ENCODE measurements at regions not wholly inside any gene's neighbourhood (a gene's known extent, or its start where the extent isn't known, plus 50 kb on each side); places are given as distances from the start of the nearest gene placed in this dataset.
A peak's percentile ranks its signal among the peaks of the same experiment; 100 is the strongest.

- Histone ChIP-seq H3K27ac (no peak overlapping the region), H2AFZ (no peak overlapping the region), H3K36me3 (ENCODE audit: low read depth) (no peaks in the 10 kb centered on the region), H3K4me1 (ENCODE audit: insufficient read depth) (no peaks in the 10 kb centered on the region), H3K4me3 (no peak overlapping the region), H3K27me3 (replicated peaks; ENCODE audit: insufficient read depth) (no peaks in the 10 kb centered on the region), H3K9me3 (ENCODE audit: low read depth) (no peaks in the 10 kb centered on the region), H3K79me2 (ENCODE audit: insufficient read depth) (no peaks in the 10 kb centered on the region), H3K4me2 (ENCODE audit: unreplicated experiment) (no peak overlapping the region), H3F3A (ENCODE audit: insufficient read depth) (no peaks in the 10 kb centered on the region), H3K9ac (no peak overlapping the region), H4K20me1 (ENCODE audit: insufficient read depth) (no peaks in the 10 kb centered on the region), H3K9me2 (ENCODE audit: insufficient read depth) (no peaks in the 10 kb centered on the region)
- TF ChIP-seq EZH2phosphoT487 (IDR thresholded peaks at IDR 0.05; ENCODE audit: insufficient read depth, low read depth) (no peak), EZH2 (IDR thresholded peaks at IDR 0.05; ENCODE audit: insufficient read depth, poor library complexity, severe bottlenecking) (no peak)
- in situ Hi-C loops (cut with MboI): no loop called here
- DNase-seq: no peak
- WGBS, 2 experiments (ENCODE audit: low coverage in 1 of 2, low lambda C conversion rate in 2 of 2, missing lambda C conversion rate in 2 of 2): 58 to 60% methylated on average over 3 of the region's 3 CpGs
Observed at GRCh38 chr5:163908253-163908652, 402.8 kb downstream of the MAT2B start.

GRCh38 chr5:163910226-163910625 is 404.8 kb downstream of the MAT2B start:
- no peaks in the 10 kb centered on the region for H3K4me1 ChIP-seq (ENCODE audit: insufficient read depth)
- H3K36me3 ChIP-seq (ENCODE audit: low read depth): no peaks in the 10 kb centered on the region
- WGBS, 2 experiments (ENCODE audit: low coverage in 1 of 2, low lambda C conversion rate in 2 of 2, missing lambda C conversion rate in 2 of 2): 70 to 86% methylated on average over 1 of the region's 1 CpG
- H3K27me3 ChIP-seq (replicated peaks; ENCODE audit: insufficient read depth): no peaks in the 10 kb centered on the region
- H4K20me1 ChIP-seq (ENCODE audit: insufficient read depth): no peaks in the 10 kb centered on the region
- no peak overlapping the region for H3K27ac ChIP-seq
- peak; percentile 4 for DNase-seq
- H3K4me2 ChIP-seq (ENCODE audit: unreplicated experiment): no peak overlapping the region
- H3K9ac ChIP-seq: no peak overlapping the region
- H3K9me3 ChIP-seq (ENCODE audit: low read depth): no peaks in the 10 kb centered on the region
- H3K9me2 ChIP-seq (ENCODE audit: insufficient read depth): no peaks in the 10 kb centered on the region
- no peak overlapping the region for H2AFZ ChIP-seq
- in situ Hi-C loops (cut with MboI): no loop called here
- no peak for TF ChIP-seq EZH2 (IDR thresholded peaks at IDR 0.05; ENCODE audit: insufficient read depth, poor library complexity, severe bottlenecking)
- no peak overlapping the region for H3K4me3 ChIP-seq
- H3F3A ChIP-seq (ENCODE audit: insufficient read depth): no peaks in the 10 kb centered on the region
- no peaks in the 10 kb centered on the region for H3K79me2 ChIP-seq (ENCODE audit: insufficient read depth)

GRCh38 chr5:163912046-163912445 is 406.6 kb downstream of the MAT2B start:
- WGBS, 2 experiments (ENCODE audit: low coverage in 1 of 2, low lambda C conversion rate in 2 of 2, missing lambda C conversion rate in 2 of 2): 79 to 82% methylated on average over 4 of the region's 4 CpGs

GRCh38 chr5:163913548-163913947 is 408.1 kb downstream of the MAT2B start:
- no peaks in the 10 kb centered on the region for H3K36me3 ChIP-seq (ENCODE audit: low read depth)
- no peaks in the 10 kb centered on the region for H3K27me3 ChIP-seq (replicated peaks; ENCODE audit: insufficient read depth)
- H2AFZ ChIP-seq: no peak overlapping the region
- WGBS, 2 experiments (ENCODE audit: low coverage in 1 of 2, low lambda C conversion rate in 2 of 2, missing lambda C conversion rate in 2 of 2): 60 to 64% methylated on average over 3 of the region's 3 CpGs
- H3K4me1 ChIP-seq (ENCODE audit: insufficient read depth): no peaks in the 10 kb centered on the region
- TF ChIP-seq EZH2 (IDR thresholded peaks at IDR 0.05; ENCODE audit: insufficient read depth, poor library complexity, severe bottlenecking): no peak
- TF ChIP-seq EZH2phosphoT487 (IDR thresholded peaks at IDR 0.05; ENCODE audit: insufficient read depth, low read depth): no peak
- no peak overlapping the region for H3K9ac ChIP-seq
- peak; percentile 35 for DNase-seq
- no peaks in the 10 kb centered on the region for H4K20me1 ChIP-seq (ENCODE audit: insufficient read depth)
- H3K4me2 ChIP-seq (ENCODE audit: unreplicated experiment): no peak overlapping the region
- in situ Hi-C loops (cut with MboI): no loop called here
- H3F3A ChIP-seq (ENCODE audit: insufficient read depth): no peaks in the 10 kb centered on the region
- no peaks in the 10 kb centered on the region for H3K9me3 ChIP-seq (ENCODE audit: low read depth)
- no peak overlapping the region for H3K27ac ChIP-seq
- no peaks in the 10 kb centered on the region for H3K9me2 ChIP-seq (ENCODE audit: insufficient read depth)
- no peak overlapping the region for H3K4me3 ChIP-seq
- no peaks in the 10 kb centered on the region for H3K79me2 ChIP-seq (ENCODE audit: insufficient read depth)

More at GRCh38 chr5:163912046-163912445, 406.6 kb downstream of the MAT2B start:
- no peak overlapping the region for H3K4me3 ChIP-seq
- H3K4me1 ChIP-seq (ENCODE audit: insufficient read depth): no peaks in the 10 kb centered on the region
- H3K9ac ChIP-seq: no peak overlapping the region
- H4K20me1 ChIP-seq (ENCODE audit: insufficient read depth): no peaks in the 10 kb centered on the region
- H3F3A ChIP-seq (ENCODE audit: insufficient read depth): no peaks in the 10 kb centered on the region
- TF ChIP-seq EZH2 (IDR thresholded peaks at IDR 0.05; ENCODE audit: insufficient read depth, poor library complexity, severe bottlenecking) (no peak), EZH2phosphoT487 (IDR thresholded peaks at IDR 0.05; ENCODE audit: insufficient read depth, low read depth) (no peak)
- H3K79me2 ChIP-seq (ENCODE audit: insufficient read depth): no peaks in the 10 kb centered on the region
- no peak overlapping the region for H3K4me2 ChIP-seq (ENCODE audit: unreplicated experiment)
- H3K9me3 ChIP-seq (ENCODE audit: low read depth): no peaks in the 10 kb centered on the region
- no peaks in the 10 kb centered on the region for H3K9me2 ChIP-seq (ENCODE audit: insufficient read depth)
- in situ Hi-C loops (cut with MboI): no loop called here
- no peaks in the 10 kb centered on the region for H3K27me3 ChIP-seq (replicated peaks; ENCODE audit: insufficient read depth)
- no peak for DNase-seq
- no peak overlapping the region for H2AFZ ChIP-seq
- no peak overlapping the region for H3K27ac ChIP-seq
- H3K36me3 ChIP-seq (ENCODE audit: low read depth): no peaks in the 10 kb centered on the region

DNA sequence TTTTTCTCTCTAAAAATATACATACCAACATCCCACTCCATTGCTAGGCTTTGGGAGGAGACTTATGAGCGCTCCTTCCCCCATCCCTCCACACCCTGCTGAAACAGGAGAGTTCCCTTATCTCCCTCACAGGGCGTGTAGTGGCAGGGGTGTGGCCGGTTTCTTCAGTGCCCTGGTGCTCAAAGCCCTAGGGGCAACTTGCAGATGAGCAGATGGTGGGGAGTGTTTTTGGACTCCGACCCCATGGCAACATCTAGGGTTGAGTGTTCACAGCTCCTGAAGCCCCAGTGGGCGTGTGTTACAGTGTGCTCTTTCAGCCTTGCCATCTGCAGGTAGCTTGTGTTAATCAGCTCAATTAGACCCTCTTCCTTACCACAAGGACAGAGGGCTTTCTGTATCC is 409.5 kb downstream of the MAT2B start:
- Histone ChIP-seq H2AFZ (no peak overlapping the region), H3K4me2 (ENCODE audit: unreplicated experiment) (no peak overlapping the region), H3K27me3 (replicated peaks; ENCODE audit: insufficient read depth) (no peaks in the 10 kb centered on the region), H3K9me2 (ENCODE audit: insufficient read depth) (no peaks in the 10 kb centered on the region), H3K4me3 (no peak overlapping the region), H3K9ac (no peak overlapping the region), H3K79me2 (ENCODE audit: insufficient read depth) (no peaks in the 10 kb centered on the region), H3K9me3 (ENCODE audit: low read depth) (no peaks in the 10 kb centered on the region), H3K4me1 (ENCODE audit: insufficient read depth) (no peaks in the 10 kb centered on the region), H3F3A (ENCODE audit: insufficient read depth) (no peaks in the 10 kb centered on the region), H3K36me3 (ENCODE audit: low read depth) (no peaks in the 10 kb centered on the region), H4K20me1 (ENCODE audit: insufficient read depth) (no peaks in the 10 kb centered on the region), H3K27ac (no peak overlapping the region)
- no peak for DNase-seq
- 48 to 52% methylated on average over 5 of the region's 5 CpGs for whole genome bisulfite sequencing, 2 experiments (ENCODE audit: low coverage in 1 of 2, low lambda C conversion rate in 2 of 2, missing lambda C conversion rate in 2 of 2)
- in situ Hi-C loops (cut with MboI): no loop called here
- TF ChIP-seq EZH2phosphoT487 (IDR thresholded peaks at IDR 0.05; ENCODE audit: insufficient read depth, low read depth) (no peak), EZH2 (IDR thresholded peaks at IDR 0.05; ENCODE audit: insufficient read depth, poor library complexity, severe bottlenecking) (no peak)
